Stimulated activated naive B cell treated with anti-CD40 and anti-IgM and Interleukin-4, amounts not matched to agents 10 μg/mL and 1 μg/mL and 100 μg/mL, for 72 hours (primary cell): ENCODE measurements at regions not wholly inside any gene's neighbourhood (a gene's known extent, or its start where the extent isn't known, plus 50 kb on each side); places are given as distances from the start of the nearest gene placed in this dataset.

ENCODE experiments used
- ATAC-seq, 2 donors: fragments of 150-1000 bp; cut with Tn5 transposase; replicated peaks; 2 replicates each; pipeline ENCODE4 v1.10.0; 2021; ENCODE audit warnings: moderate library complexity in 1 of 2
- DNase-seq: peaks from one replicate; pipeline ENCODE4 v3.0.0; 2021
- H3K27ac Mint-ChIP-seq: one replicate; pipeline ENCODE4 v1.8.0; 2022; ENCODE audit warnings: mild to moderate bottlenecking, mixed read lengths
- H3K27me3 Mint-ChIP-seq, 2 donors: one replicate each; pipeline ENCODE4 v1.8.0; 2022; ENCODE audit warnings: mixed read lengths in 2 of 2
- H3K36me3 Mint-ChIP-seq, 2 donors: one replicate each; pipeline ENCODE4 v1.8.0; 2022; ENCODE audit warnings: mixed read lengths in 2 of 2, mild to moderate bottlenecking in 1 of 2
- H3K4me1 Mint-ChIP-seq, 2 donors: one replicate each; pipeline ENCODE4 v1.8.0; 2022; ENCODE audit warnings: mixed read lengths in 2 of 2, mild to moderate bottlenecking in 1 of 2
- H3K4me3 Mint-ChIP-seq, 2 donors: one replicate each; pipeline ENCODE4 v1.8.0; 2022; ENCODE audit warnings: mild to moderate bottlenecking in 2 of 2, mixed read lengths in 2 of 2, moderate library complexity in 1 of 2
- H3K9me3 Mint-ChIP-seq, 2 donors: one replicate each; pipeline ENCODE4 v1.8.0; 2022; ENCODE audit warnings: mixed read lengths in 2 of 2, mild to moderate bottlenecking in 1 of 2

DNA sequence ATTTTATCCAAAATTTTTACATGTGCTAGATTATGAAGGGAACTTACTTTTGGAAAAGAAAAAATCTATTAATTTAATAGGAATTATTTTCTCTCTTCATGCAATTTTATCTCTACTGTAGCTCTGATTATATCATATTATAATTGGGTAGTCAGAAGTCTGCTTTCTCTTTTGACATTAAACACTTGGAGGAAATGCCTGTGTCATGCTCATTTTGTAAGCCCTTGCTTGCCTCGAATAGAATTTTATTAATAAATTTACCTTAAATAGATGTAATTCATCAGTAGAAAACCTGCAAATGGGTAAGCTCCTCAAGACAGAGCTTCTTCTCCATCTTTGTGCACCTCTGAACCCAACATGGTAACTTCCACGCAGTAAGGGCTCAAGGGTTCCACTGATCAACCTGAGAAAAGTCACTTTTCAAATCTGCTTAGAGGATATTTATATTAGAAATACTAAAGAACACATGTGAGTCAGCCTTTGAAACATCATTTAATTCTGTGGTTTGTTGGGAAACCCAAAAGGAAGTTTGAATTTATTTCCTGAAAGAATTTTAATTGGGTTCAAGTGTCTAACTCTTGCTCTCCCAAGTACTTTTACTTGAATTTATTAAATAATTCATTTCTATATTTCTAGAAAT lies 266.0 kb downstream of the ALDH8A1 start:
- H3K36me3 Mint-ChIP-seq, result no peaks in the 10 kb centered on the region
- H3K4me3 Mint-ChIP-seq, result no peak overlapping the region
- no peak overlapping the region for H3K27ac Mint-ChIP-seq
- no peaks in the 10 kb centered on the region for H3K4me1 Mint-ChIP-seq
- peaks cover 0 to 4% of the 10 kb centered on the region in 2 donors for H3K27me3 Mint-ChIP-seq
- no peak for ATAC-seq
- no peaks in the 10 kb centered on the region for H3K9me3 Mint-ChIP-seq
- DNase-seq, result no peak

DNA sequence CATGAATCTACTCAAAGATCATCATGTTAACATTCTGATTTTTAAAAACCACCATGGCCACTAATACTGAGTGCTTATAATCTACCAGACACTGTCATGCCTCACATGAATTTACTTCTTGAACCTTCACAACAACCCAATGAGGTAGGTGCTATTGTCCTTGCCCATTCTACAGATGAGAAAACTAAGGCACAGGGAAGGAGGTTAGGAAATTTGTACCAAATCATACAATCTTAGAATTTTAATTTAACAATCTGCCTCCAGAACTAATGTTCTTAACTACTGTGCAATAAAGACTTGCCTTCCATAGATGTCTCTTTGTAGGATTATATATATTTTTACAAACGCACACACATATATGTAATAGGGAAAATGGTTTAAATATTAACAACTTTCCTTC lies 269.5 kb downstream of the ALDH8A1 start:
- no peaks in the 10 kb centered on the region for H3K9me3 Mint-ChIP-seq
- DNase-seq (no peak), ATAC-seq (no peak)
- H3K27me3 Mint-ChIP-seq, result peaks cover 0 to 4% of the 10 kb centered on the region in 2 donors
- no peak overlapping the region for H3K4me3 Mint-ChIP-seq
- no peaks in the 10 kb centered on the region for H3K36me3 Mint-ChIP-seq
- H3K27ac Mint-ChIP-seq, result no peak overlapping the region
- no peaks in the 10 kb centered on the region for H3K4me1 Mint-ChIP-seq

DNA sequence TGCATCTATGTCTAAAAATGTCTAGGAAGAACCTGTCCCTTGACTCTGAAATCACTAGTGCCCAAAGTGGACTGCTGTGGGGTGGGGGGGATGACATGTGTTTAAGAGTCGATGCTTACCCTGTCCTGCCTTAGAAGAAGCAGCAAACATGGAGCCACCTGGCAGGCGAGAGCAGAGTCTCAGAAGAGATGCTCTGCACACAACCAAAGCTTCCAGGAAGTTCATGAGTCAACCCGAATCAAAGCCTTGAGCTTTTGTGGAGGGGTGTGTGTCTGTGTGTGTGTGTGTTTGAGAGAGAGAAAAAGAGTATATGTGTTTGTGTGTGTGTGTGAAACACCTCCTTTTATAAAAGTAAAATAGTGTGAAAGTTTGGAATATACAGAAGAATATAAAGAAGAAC lies 269.9 kb downstream of the ALDH8A1 start:
- no peak overlapping the region for H3K27ac Mint-ChIP-seq
- peaks cover 0 to 4% of the 10 kb centered on the region in 2 donors for H3K27me3 Mint-ChIP-seq
- H3K4me3 Mint-ChIP-seq, result no peak overlapping the region
- H3K9me3 Mint-ChIP-seq, result no peaks in the 10 kb centered on the region
- DNase-seq, result no peak
- ATAC-seq, result no peak
- H3K4me1 Mint-ChIP-seq, result no peaks in the 10 kb centered on the region
- no peaks in the 10 kb centered on the region for H3K36me3 Mint-ChIP-seq

DNA sequence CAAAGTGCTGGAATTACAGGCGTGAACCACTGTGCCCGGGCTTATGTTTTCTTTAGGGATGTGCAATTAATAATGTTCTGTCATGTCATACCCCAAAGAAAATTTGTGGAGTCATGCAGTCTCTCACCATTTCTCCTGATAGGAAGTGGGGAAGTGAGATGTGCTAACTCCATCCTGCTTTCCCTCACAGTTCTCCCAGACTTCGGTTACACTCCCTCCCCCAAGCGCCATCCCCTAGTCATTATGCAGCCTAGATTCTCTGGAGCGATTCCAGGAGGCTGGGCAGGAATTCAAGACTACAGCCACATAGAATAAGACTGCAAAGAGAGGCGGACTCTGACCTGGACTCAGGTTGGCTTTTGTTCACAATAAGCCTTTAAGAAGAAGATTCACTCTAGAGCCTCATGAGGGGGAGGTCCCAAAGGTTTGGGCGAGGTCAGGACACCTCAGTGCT lies 271.4 kb downstream of the ALDH8A1 start:
- no peak for ATAC-seq
- no peak overlapping the region for H3K4me3 Mint-ChIP-seq
- H3K27me3 Mint-ChIP-seq, result no peaks in the 10 kb centered on the region
- H3K4me1 Mint-ChIP-seq, result no peaks in the 10 kb centered on the region
- DNase-seq, result no peak
- H3K27ac Mint-ChIP-seq, result no peak overlapping the region
- H3K36me3 Mint-ChIP-seq, result no peaks in the 10 kb centered on the region
- H3K9me3 Mint-ChIP-seq, result no peaks in the 10 kb centered on the region

DNA sequence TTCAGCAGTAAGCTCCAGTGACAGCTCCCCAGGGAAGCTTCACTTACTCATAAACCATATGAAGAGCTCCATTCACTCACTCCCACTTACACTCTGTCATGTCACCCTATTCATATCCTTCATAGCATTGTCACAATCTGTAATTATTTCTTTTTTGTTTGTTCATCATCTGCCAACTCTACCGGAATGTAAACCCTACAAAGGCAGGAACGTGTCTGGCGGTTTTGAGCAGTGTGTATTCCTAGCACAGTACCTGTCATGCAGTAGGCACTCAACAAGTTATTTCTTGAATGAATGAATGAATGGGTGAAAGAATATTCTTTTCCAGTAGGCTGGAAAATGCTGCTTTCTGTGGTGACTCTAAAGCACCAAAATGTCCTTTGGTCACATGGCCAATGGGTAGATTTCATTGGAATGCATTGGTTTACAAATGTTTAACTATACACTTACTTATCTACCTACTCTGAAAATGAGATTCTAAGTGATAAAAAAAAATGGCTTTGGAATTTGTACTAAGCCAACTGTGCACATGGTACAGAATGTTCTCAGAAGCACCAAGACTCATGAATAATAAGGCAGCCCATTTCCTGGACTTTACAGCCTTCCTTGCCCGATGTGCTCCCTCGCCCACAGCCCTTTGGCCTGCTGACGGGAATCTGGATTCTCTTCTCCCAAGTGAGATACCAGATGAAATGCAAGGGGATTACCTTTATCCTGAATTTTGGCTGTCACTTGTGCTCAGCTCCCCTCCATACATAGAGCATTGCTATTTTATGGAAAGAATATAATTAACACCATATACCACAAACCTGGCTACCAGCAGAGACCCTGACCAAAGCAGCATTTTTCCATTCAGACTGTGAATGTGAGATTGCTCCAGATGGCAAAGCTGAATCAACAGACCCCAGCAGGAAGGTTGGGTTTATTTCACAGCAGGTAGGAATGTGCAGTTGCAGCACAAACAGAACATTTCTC lies 273.3 kb downstream of the ALDH8A1 start:
- H3K9me3 Mint-ChIP-seq, result no peaks in the 10 kb centered on the region
- ATAC-seq (no peak), DNase-seq (no peak)
- no peaks in the 10 kb centered on the region for H3K27me3 Mint-ChIP-seq
- no peaks in the 10 kb centered on the region for H3K4me1 Mint-ChIP-seq
- no peaks in the 10 kb centered on the region for H3K36me3 Mint-ChIP-seq
- no peak overlapping the region for H3K4me3 Mint-ChIP-seq
- H3K27ac Mint-ChIP-seq, result no peak overlapping the region

DNA sequence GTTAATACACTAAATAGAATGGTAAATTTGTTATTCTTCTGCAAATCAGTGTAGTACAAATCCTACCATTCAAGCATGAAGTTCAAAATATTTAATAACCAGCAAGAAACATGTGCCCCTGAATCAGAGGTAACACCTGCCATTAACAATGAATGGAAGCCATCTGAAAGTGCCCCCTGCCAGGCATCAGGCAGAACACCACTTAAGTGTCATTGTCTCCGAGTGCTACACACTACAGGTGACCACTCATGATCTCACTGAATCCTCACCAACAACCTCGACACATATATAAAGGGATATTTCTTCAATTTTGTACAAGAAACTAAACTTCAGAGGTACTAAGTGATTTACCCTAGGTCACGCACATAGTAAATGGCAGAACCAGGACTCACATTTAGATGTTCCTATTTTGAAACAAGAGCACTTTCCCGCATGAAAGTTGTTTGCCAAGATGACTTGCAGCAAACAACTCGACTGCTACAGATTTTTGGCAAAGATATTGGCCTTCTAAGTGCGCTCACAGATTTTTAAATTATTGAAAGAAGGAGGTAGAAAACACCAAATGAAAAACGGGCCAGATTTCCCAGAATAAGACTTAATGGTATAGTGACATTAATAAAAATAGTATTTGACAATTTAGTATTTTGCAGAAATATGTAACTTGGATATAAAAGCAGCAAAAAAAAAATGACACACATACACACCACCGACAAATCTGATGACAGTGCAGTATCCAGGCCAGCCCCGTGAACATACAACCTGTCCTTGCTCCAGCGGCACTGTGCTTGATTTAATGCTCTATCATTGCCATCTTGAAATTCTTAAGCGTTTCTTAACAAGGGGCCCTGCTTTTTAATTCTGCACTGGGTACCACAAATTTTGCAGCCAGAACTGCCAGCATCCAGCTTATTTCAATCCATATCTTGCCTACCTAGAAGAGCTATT lies 274.5 kb downstream of the ALDH8A1 start:
- Mint-ChIP-seq H3K36me3 (no peaks in the 10 kb centered on the region), H3K4me3 (no peak overlapping the region), H3K27ac (no peak overlapping the region), H3K27me3 (no peaks in the 10 kb centered on the region), H3K9me3 (no peaks in the 10 kb centered on the region), H3K4me1 (no peaks in the 10 kb centered on the region)
- no peak for DNase-seq
- no peak for ATAC-seq

DNA sequence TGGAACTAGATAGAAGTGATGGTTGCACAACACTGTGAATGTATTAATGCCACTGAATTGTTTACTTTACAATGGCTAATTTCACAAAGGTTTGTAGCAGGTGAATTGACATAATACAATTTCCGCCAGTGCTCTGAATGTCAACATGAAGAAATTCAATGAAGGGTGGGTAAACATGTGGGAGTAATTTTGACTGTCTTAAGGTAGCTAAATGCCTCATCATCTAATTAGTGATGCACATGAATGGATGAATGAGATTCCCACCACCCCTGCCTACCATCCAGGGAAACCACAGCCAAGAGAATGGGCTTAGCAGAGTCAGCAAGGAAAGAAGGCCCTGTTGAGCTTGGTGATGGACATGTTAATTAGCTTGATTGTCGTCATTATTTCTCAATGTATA lies 275.3 kb downstream of the ALDH8A1 start:
- Mint-ChIP-seq H3K4me3 (no peak overlapping the region), H3K27ac (no peak overlapping the region), H3K4me1 (no peaks in the 10 kb centered on the region), H3K36me3 (no peaks in the 10 kb centered on the region), H3K27me3 (no peaks in the 10 kb centered on the region), H3K9me3 (no peaks in the 10 kb centered on the region)
- no peak for DNase-seq
- ATAC-seq, result no peak

DNA sequence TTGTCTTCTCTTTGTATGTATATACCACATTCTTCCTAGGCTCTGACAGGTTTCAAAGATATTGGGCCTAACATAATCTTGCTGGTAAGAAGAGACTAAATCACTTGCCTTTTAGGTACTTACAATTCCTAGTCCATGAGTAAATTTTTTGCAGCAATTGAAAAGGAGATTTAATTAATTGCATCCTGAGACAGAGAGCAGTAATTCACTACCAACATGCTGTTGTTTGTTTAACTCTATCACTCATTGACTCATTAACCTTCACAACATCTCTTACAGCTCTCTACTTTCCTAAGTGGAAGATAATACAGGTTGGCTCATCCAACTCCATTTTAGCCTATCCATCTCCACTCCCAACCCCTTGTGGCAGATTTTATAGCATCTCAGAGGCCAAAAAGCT lies 280.4 kb downstream of the ALDH8A1 start:
- Mint-ChIP-seq H3K9me3 (no peaks in the 10 kb centered on the region), H3K4me1 (no peaks in the 10 kb centered on the region), H3K27me3 (no peaks in the 10 kb centered on the region), H3K4me3 (no peak overlapping the region), H3K36me3 (no peaks in the 10 kb centered on the region), H3K27ac (no peak overlapping the region)
- no peak for DNase-seq
- ATAC-seq, result no peak

DNA sequence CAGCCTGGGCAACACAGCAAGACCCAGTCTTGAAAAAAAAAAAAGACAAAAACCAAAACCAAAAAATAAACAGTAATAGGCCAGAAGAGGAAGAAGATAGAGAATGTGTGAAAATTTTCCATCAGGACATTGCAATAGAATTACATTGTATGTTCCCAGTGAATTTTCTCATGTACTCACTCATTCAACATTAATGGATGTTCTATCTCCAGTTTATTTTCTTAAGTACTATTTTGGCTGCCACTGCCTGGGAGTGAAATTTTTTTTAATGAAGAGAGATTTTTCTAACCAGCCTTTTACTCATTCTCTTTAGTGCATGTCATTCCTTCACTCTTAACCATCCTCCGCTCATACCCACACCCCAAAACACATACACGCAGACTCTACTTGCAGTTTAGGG lies 282.8 kb downstream of the ALDH8A1 start:
- Mint-ChIP-seq H3K27ac (no peak overlapping the region), H3K4me3 (no peak overlapping the region), H3K9me3 (no peaks in the 10 kb centered on the region), H3K27me3 (no peaks in the 10 kb centered on the region), H3K36me3 (no peaks in the 10 kb centered on the region), H3K4me1 (no peaks in the 10 kb centered on the region)
- DNase-seq, result no peak
- no peak for ATAC-seq

DNA sequence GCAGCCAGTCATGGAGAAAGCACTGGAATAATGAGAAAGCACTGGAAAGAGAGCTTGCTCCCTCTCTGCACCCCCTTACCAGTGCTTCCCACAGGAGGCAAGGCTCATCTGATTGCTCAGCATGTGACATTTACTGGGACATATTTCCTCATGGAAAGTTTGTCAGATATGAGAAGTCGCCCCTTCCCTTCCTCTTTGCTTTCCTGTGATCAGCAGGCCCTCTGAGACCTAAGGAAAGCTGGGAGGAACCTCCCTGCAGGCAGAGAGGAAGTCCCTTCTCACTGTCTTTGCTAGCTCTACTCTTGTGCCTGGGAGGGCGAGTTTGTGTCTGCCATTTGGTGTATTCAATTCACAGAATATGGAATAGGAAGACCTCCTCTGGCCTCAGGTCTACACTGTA lies 283.8 kb downstream of the ALDH8A1 start:
- Mint-ChIP-seq H3K27me3 (no peaks in the 10 kb centered on the region), H3K4me1 (no peaks in the 10 kb centered on the region), H3K9me3 (no peaks in the 10 kb centered on the region), H3K27ac (no peak overlapping the region), H3K36me3 (no peaks in the 10 kb centered on the region), H3K4me3 (no peak overlapping the region)
- DNase-seq (no peak), ATAC-seq (no peak)

DNA sequence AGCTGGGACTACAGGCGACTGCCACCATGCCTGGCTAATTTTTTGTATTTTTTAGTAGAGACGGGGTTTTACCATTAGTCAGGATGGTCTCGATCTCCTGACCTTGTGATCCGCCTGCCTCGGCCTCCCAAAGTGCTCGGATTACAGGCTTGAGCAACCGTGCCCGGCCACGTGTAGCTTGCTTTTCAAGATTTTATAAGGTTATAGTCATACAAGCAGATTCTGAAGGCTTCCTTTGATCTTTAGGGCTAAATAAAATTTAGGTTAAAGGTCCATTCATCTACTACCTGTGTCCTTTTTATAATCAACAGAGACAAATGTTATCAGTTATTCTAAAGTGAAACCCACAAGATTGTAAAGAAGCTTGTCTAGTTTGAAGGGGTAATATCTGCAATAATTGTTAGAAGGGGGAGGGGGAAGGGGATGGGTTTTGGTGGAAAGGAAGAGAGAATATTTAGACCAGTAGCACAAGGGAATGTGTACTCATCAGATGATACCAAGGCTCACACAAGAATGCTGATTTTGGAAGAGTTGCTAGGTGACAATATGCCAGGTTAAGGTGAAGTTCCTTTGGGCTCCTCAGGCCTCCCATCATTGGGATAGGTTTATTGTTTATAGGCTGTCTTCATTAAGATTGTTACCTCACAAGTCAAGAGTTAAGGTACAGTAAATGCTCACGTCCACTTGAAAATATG lies 284.7 kb downstream of the ALDH8A1 start:
- DNase-seq (no peak), ATAC-seq (no peak)
- H3K9me3 Mint-ChIP-seq, result no peaks in the 10 kb centered on the region
- H3K27me3 Mint-ChIP-seq, result no peaks in the 10 kb centered on the region
- H3K4me1 Mint-ChIP-seq, result no peaks in the 10 kb centered on the region
- no peak overlapping the region for H3K27ac Mint-ChIP-seq
- no peaks in the 10 kb centered on the region for H3K36me3 Mint-ChIP-seq
- H3K4me3 Mint-ChIP-seq, result no peak overlapping the region

DNA sequence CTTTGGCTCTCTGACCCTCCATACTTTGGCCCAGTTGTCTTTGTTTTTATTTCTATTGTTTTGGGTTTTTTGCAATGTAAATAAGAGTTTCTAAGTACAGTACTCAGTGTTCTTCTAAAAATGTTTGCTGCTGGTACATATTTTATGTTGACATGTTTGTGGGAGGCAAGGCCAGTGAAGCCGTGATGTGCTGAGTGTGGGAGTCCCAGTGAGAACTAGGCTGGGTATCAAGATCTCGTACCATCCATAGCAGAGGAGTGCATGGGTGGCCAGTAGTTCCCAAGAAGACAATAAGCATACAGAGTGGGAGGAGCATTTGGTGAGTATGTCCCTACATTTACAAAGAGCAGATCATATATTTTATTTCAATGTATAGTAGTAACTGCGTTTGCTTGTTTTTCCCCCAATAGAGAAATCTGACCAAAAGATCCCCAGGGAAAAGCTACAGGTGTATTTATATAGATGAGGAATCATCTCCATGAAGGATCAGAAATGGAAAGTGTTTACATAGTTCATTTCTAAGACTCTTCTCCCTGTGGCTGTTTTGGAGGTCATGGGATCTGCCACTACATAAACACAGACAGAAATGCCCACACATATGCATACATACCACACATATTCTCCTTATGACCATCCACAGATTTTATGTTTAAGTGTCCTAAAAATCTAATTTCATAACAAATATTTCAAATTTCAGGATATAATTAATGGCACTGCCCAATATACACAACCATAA lies 285.9 kb downstream of the ALDH8A1 start:
- no peak overlapping the region for H3K27ac Mint-ChIP-seq
- no peak for DNase-seq
- no peaks in the 10 kb centered on the region for H3K4me1 Mint-ChIP-seq
- no peak for ATAC-seq
- no peaks in the 10 kb centered on the region for H3K27me3 Mint-ChIP-seq
- H3K9me3 Mint-ChIP-seq, result no peaks in the 10 kb centered on the region
- H3K4me3 Mint-ChIP-seq, result no peak overlapping the region
- no peaks in the 10 kb centered on the region for H3K36me3 Mint-ChIP-seq

DNA sequence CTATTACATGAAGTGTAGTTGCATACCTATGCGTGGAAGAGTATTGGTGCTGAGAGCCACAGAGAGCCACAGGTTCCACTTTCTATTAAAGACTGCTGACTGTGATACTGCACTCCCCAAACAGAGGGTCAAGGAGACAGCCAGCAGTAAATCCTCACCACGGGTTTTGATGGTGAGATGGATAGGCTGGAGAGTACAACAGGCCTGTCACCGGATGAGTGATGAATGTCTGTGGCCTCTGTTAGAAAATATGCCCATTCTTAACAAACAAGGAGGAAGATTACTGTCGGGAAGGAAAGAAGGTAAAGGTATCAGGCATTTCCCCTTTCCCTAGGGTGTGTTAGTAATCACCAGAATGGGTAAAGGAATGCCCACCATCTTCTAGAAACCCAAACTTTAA lies 286.5 kb downstream of the ALDH8A1 start:
- no peaks in the 10 kb centered on the region for H3K36me3 Mint-ChIP-seq
- H3K27ac Mint-ChIP-seq, result no peak overlapping the region
- no peak overlapping the region for H3K4me3 Mint-ChIP-seq
- H3K9me3 Mint-ChIP-seq, result no peaks in the 10 kb centered on the region
- H3K4me1 Mint-ChIP-seq, result no peaks in the 10 kb centered on the region
- DNase-seq (no peak), ATAC-seq (no peak)
- H3K27me3 Mint-ChIP-seq, result no peaks in the 10 kb centered on the region
